Suprapubic skin (tissue), 3 donors: ENCODE measurements at regions not wholly inside any gene's neighbourhood (a gene's known extent, or its start where the extent isn't known, plus 50 kb on each side); places are given as distances from the start of the nearest gene placed in this dataset.

Experiments
- EP300 ChIP-seq: sonication (generic); formaldehyde crosslinking; IDR thresholded peaks from one replicate; pipeline ENCODE4 v1.6.1; 2017; ENCODE audit warnings: antibody characterized with exemption
- POLR2A ChIP-seq, 2 donors: fragments of 450-650 bp; IDR thresholded peaks; one replicate each; pipeline ENCODE4 v1.6.1; 2017; ENCODE audit warnings: antibody characterized with exemption in 2 of 2, mild to moderate bottlenecking in 2 of 2, moderate library complexity in 2 of 2
- TF ChIP-seq, protein P1 (sequence below), 2 donors: fragments of 200-600 bp in 1 of 2; fragments of 450-650 bp in 1 of 2; sonication (generic) in 1 of 2; IDR thresholded peaks; one replicate each; pipeline ENCODE4 v1.5.1; 2016 to 2019; ENCODE audit warnings: antibody characterized with exemption in 2 of 2, mild to moderate bottlenecking in 1 of 2, moderate library complexity in 1 of 2

DNA sequence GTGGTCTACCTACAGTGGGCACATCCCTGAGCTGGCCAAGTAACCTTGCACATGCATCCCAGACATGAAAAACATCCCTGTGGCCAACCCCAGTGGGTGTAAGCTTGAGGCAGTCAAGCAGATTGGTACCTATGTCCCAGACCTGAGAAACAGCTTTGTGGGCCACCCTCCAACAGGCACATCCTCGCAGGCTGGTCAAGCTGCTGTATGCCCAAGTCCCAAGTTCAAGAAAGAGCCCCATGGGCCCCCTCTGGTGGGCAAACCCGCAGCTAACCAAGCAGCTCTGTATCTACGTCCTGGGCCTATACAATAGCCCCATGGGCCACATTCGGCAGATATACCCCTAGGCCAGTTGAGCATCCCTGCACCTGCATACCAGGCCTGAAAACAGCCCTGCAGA lies 186.3 kb upstream of the GPR149 start:
- TF ChIP-seq, protein P1, sequence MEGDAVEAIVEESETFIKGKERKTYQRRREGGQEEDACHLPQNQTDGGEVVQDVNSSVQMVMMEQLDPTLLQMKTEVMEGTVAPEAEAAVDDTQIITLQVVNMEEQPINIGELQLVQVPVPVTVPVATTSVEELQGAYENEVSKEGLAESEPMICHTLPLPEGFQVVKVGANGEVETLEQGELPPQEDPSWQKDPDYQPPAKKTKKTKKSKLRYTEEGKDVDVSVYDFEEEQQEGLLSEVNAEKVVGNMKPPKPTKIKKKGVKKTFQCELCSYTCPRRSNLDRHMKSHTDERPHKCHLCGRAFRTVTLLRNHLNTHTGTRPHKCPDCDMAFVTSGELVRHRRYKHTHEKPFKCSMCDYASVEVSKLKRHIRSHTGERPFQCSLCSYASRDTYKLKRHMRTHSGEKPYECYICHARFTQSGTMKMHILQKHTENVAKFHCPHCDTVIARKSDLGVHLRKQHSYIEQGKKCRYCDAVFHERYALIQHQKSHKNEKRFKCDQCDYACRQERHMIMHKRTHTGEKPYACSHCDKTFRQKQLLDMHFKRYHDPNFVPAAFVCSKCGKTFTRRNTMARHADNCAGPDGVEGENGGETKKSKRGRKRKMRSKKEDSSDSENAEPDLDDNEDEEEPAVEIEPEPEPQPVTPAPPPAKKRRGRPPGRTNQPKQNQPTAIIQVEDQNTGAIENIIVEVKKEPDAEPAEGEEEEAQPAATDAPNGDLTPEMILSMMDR (IDR thresholded peaks at IDR 0.05), result no peak
- TF ChIP-seq POLR2A (IDR thresholded peaks at IDR 0.05), result no peak
- TF ChIP-seq EP300, result no peak
